ENCODE measurements at regions not wholly inside any gene's neighbourhood (a gene's known extent, or its start where the extent isn't known, plus 50 kb on each side); places are given as distances from the start of the nearest gene placed in this dataset.

- Histone ChIP-seq H3K4me1 (replicated peaks in 1 of 2) (peaks cover 0 to 5% of the 10 kb centered on the region in 2 donors), H3K9me3 (replicated peaks in 1 of 3) (no peaks in the 10 kb centered on the region), H3K27me3 (no peaks in the 10 kb centered on the region), H3K4me3 (no peak overlapping the region), H3K27ac (peak overlapping the region in 1 of 5 donors; percentile 34), H3K36me3 (replicated peaks in 1 of 2) (no peaks in the 10 kb centered on the region)
- TF ChIP-seq CTCF (IDR thresholded peaks at IDR 0.05) = no peak
- no peak for TF ChIP-seq POLR2A (IDR thresholded peaks at IDR 0.05)
- DNase-seq = no peak
- WGBS, 4 donors = 32 to 44% (median 40%) methylated on average over 16 to 24 of the region's 24 CpGs
- intact Hi-C loops (cut with DNase I) = no loop called here
Measured at GRCh38 chr13:26895081-26895807, 134.7 kb upstream of the GPR12 start.

- WGBS, 4 donors = 89 to 90% (median 90%) methylated on average over 7 of the region's 7 CpGs
- H3K27me3 ChIP-seq = no peaks in the 10 kb centered on the region
- no peak overlapping the region for H3K4me3 ChIP-seq
- no peak for TF ChIP-seq POLR2A (IDR thresholded peaks at IDR 0.05)
- TF ChIP-seq CTCF (IDR thresholded peaks at IDR 0.05) = no peak
- H3K36me3 ChIP-seq (replicated peaks in 1 of 2) = no peaks in the 10 kb centered on the region
- no peak for DNase-seq
- H3K9me3 ChIP-seq (replicated peaks in 1 of 3) = no peaks in the 10 kb centered on the region
- no peaks in the 10 kb centered on the region for H3K4me1 ChIP-seq (replicated peaks in 1 of 2)
- no peak overlapping the region for H3K27ac ChIP-seq
- intact Hi-C loops (cut with DNase I) = no loop called here
Measured at GRCh38 chr13:26888632-26889031, 128.0 kb upstream of the GPR12 start.

- 67 to 83% (median 76%) methylated on average over 3 of the region's 3 CpGs for WGBS, 4 donors
- no peak for TF ChIP-seq POLR2A (IDR thresholded peaks at IDR 0.05)
- no peak for TF ChIP-seq CTCF (IDR thresholded peaks at IDR 0.05)
- Histone ChIP-seq H3K27me3 (no peaks in the 10 kb centered on the region), H3K36me3 (replicated peaks in 1 of 2) (no peaks in the 10 kb centered on the region), H3K4me3 (no peak overlapping the region), H3K27ac (no peak overlapping the region), H3K9me3 (replicated peaks in 1 of 3) (no peaks in the 10 kb centered on the region), H3K4me1 (replicated peaks in 1 of 2) (no peaks in the 10 kb centered on the region)
- DNase-seq = no peak
- intact Hi-C loops (cut with DNase I) = no loop called here
Measured at GRCh38 chr13:26887594-26887993, 127.0 kb upstream of the GPR12 start.

- Histone ChIP-seq H3K4me1 (replicated peaks in 1 of 2) (no peaks in the 10 kb centered on the region), H3K36me3 (replicated peaks in 1 of 2) (no peaks in the 10 kb centered on the region), H3K27ac (no peak overlapping the region), H3K4me3 (no peak overlapping the region), H3K9me3 (replicated peaks in 1 of 3) (no peaks in the 10 kb centered on the region), H3K27me3 (no peaks in the 10 kb centered on the region)
- WGBS, 4 donors = 49 to 58% (median 53%) methylated on average over 3 of the region's 3 CpGs
- intact Hi-C loops (cut with DNase I) = no loop called here
- TF ChIP-seq CTCF (IDR thresholded peaks at IDR 0.05) (no peak), POLR2A (IDR thresholded peaks at IDR 0.05) (no peak)
- DNase-seq = no peak
Measured at GRCh38 chr13:26883613-26884257, 123.1 kb upstream of the GPR12 start.

All from adrenal gland (tissue), 9 donors.